Liver (tissue), 8 donors: ENCODE measurements at regions not wholly inside any gene's neighbourhood (a gene's known extent, or its start where the extent isn't known, plus 50 kb on each side); places are given as distances from the start of the nearest gene placed in this dataset.

ENCODE experiments used
- DNase-seq: peaks from one replicate; pipeline ENCODE4 v3.0.0-alpha.2; 2017; ENCODE audit warnings: low spot score
- H3K27ac ChIP-seq, 2 donors: one replicate each; pipeline ENCODE4 v1.7.0; 2013; ENCODE audit warnings: inconsistent platforms in 2 of 2, low read length in 2 of 2, control low read depth in 1 of 2, low read depth in 1 of 2, mild to moderate bottlenecking in 1 of 2
- H3K27me3 ChIP-seq, 4 donors: one replicate each; pipeline versions ENCODE4 v1.6.1 to v1.7.0; 2013; ENCODE audit warnings: low read length in 3 of 4, inconsistent platforms in 1 of 4, mild to moderate bottlenecking in 1 of 4, moderate library complexity in 1 of 4; ENCODE audit not compliant: control insufficient read depth in 4 of 4, insufficient read depth in 4 of 4
- H3K36me3 ChIP-seq, 4 donors: one replicate each; pipeline versions ENCODE4 v1.6.1 to v1.7.0; 2013; ENCODE audit warnings: low read length in 3 of 4, mild to moderate bottlenecking in 3 of 4, low read depth in 1 of 4, moderate library complexity in 1 of 4; ENCODE audit not compliant: control insufficient read depth in 4 of 4, insufficient read depth in 3 of 4
- H3K4me1 ChIP-seq, 4 donors: one replicate each; pipeline versions ENCODE4 v1.6.1 to v1.7.0; 2013; ENCODE audit warnings: low read length in 3 of 4, mild to moderate bottlenecking in 3 of 4, moderate library complexity in 1 of 4; ENCODE audit not compliant: control insufficient read depth in 4 of 4, insufficient read depth in 4 of 4
- H3K4me3 ChIP-seq, 3 donors: one replicate each; pipeline versions ENCODE4 v1.6.1 to v1.7.0; 2013; ENCODE audit warnings: low read length in 3 of 3, control low read depth in 1 of 3, low read depth in 1 of 3, mild to moderate bottlenecking in 1 of 3
- H3K9ac ChIP-seq, 2 donors: one replicate each; pipeline ENCODE4 v1.7.0; 2013; ENCODE audit warnings: low read length in 2 of 2, mild to moderate bottlenecking in 2 of 2, moderate library complexity in 2 of 2, control low read depth in 1 of 2, low read depth in 1 of 2
- H3K9me3 ChIP-seq, 4 donors: one replicate each; pipeline versions ENCODE4 v1.6.1 to v1.7.0; 2013; ENCODE audit warnings: low read length in 3 of 4; ENCODE audit not compliant: control insufficient read depth in 4 of 4
- EGR1 ChIP-seq, 2 donors: IDR thresholded peaks; 2 replicates each; pipeline ENCODE4 v1.6.1; 2016 to 2018; ENCODE audit warnings: antibody characterized with exemption in 2 of 2, low read depth in 2 of 2
- FOXA1 ChIP-seq: IDR thresholded peaks from 2 replicates; pipeline ENCODE4 v1.6.1; 2016; ENCODE audit warnings: antibody characterized with exemption
- FOXA2 ChIP-seq: IDR thresholded peaks from 2 replicates; pipeline ENCODE4 v1.6.1; 2016; ENCODE audit warnings: antibody characterized with exemption
- GABPA ChIP-seq, 2 donors: IDR thresholded peaks in 1 of 2; conservative IDR thresholded peaks in 1 of 2; 2 replicates each; pipeline ENCODE4 v1.6.1; 2016; ENCODE audit warnings: antibody characterized with exemption in 2 of 2, mild to moderate bottlenecking in 1 of 2, moderate library complexity in 1 of 2
- HNF4A ChIP-seq, 2 donors: conservative IDR thresholded peaks; 2 replicates each; pipeline ENCODE4 v1.6.1; 2016; ENCODE audit warnings: antibody characterized with exemption in 2 of 2, mild to moderate bottlenecking in 2 of 2
- HNF4G ChIP-seq: IDR thresholded peaks from 2 replicates; pipeline ENCODE4 v1.6.1; 2016; ENCODE audit warnings: antibody characterized with exemption
- JUND ChIP-seq, 2 donors: IDR thresholded peaks; 2 replicates each; pipeline ENCODE4 v1.6.1; 2016; ENCODE audit warnings: antibody characterized with exemption in 2 of 2
- RAD21 ChIP-seq, 2 donors: IDR thresholded peaks; 2 replicates each; pipeline ENCODE4 v1.6.1; 2016; ENCODE audit warnings: antibody characterized with exemption in 2 of 2, mild to moderate bottlenecking in 2 of 2
- RXRA ChIP-seq, 2 donors: IDR thresholded peaks; 2 replicates each; pipeline ENCODE4 v1.6.1; 2017 to 2018; ENCODE audit warnings: antibody characterized with exemption in 2 of 2, mild to moderate bottlenecking in 1 of 2
- SP1 ChIP-seq: IDR thresholded peaks from 2 replicates; pipeline ENCODE4 v1.6.1; 2018; ENCODE audit warnings: antibody characterized with exemption, mild to moderate bottlenecking
- YY1 ChIP-seq: IDR thresholded peaks from 2 replicates; pipeline ENCODE4 v1.6.1; 2016; ENCODE audit warnings: antibody characterized with exemption, mild to moderate bottlenecking
- whole genome bisulfite sequencing: extraction: QIAGEN DNeasy Blood & Tissue Kit; methylation state at CpG from one replicate; pipeline ENCODE4 v1.1.7; 2013; 5-methylcytosine and 5-hydroxymethylcytosine counted together
- TF ChIP-seq, protein P1 (sequence below): IDR thresholded peaks from 2 replicates; pipeline ENCODE4 v1.6.1; 2016; ENCODE audit warnings: antibody characterized with exemption
- TF ChIP-seq, protein P2 (sequence below): IDR thresholded peaks from 2 replicates; pipeline ENCODE4 v1.6.1; 2016; ENCODE audit warnings: antibody characterized with exemption
- TF ChIP-seq, protein P3 (sequence below): fragments of 150-350 bp; IDR thresholded peaks from 2 replicates; pipeline ENCODE4 v1.5.1; 2017; ENCODE audit warnings: improper control_type of control experiment, low read depth, low read length; ENCODE audit not compliant: missing input control
- TF ChIP-seq, protein P4 (sequence below): IDR thresholded peaks from 2 replicates; pipeline ENCODE4 v1.6.1; 2016; ENCODE audit warnings: antibody characterized with exemption, mild to moderate bottlenecking
- donor health status: healthy.
- donor health status: healthy.
- donor health status: healthy.
- donor health status: healthy.
- donor health status: healthy.

DNA sequence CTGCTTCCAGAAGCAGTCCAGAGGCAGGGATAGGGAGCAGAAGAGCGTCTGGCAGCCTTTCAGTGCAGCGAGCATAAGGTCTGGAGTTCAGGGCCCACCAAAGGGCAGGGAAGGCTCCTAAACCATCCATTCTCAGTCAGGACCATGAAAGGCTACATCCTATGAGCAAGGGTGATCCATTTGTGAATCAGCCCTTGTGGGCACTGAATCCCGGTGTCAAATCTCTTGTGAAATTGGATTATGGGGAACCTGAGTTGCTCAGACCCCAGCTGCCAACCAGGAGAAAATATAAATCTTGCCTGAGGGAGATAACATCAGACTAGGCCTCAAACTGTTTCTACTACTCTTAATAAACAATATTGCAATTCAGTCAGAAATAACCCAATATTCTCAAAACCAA lies 204.4 kb downstream of the SYK start:
- H3K9me3 ChIP-seq: no peaks in the 10 kb centered on the region
- WGBS: 94% methylated on average over 3 of the region's 3 CpGs
- H3K4me3 ChIP-seq: no peak overlapping the region
- no peak for DNase-seq
- no peaks in the 10 kb centered on the region for H3K4me1 ChIP-seq
- no peaks in the 10 kb centered on the region for H3K27me3 ChIP-seq
- no peak overlapping the region for H3K9ac ChIP-seq
- no peak overlapping the region for H3K27ac ChIP-seq
- TF ChIP-seq RAD21 (IDR thresholded peaks at IDR 0.05) (no peak), EGR1 (IDR thresholded peaks at IDR 0.05; ENCODE audit: low read depth in 2 of 2) (no peak), HNF4A (conservative IDR thresholded peaks at IDR 0.05) (no peak), GABPA (IDR thresholded peaks at IDR 0.05 in 1 of 2, conservative IDR thresholded peaks at IDR 0.05 in 1 of 2) (no peak), JUND (IDR thresholded peaks at IDR 0.05) (no peak)
- TF ChIP-seq, protein P1, sequence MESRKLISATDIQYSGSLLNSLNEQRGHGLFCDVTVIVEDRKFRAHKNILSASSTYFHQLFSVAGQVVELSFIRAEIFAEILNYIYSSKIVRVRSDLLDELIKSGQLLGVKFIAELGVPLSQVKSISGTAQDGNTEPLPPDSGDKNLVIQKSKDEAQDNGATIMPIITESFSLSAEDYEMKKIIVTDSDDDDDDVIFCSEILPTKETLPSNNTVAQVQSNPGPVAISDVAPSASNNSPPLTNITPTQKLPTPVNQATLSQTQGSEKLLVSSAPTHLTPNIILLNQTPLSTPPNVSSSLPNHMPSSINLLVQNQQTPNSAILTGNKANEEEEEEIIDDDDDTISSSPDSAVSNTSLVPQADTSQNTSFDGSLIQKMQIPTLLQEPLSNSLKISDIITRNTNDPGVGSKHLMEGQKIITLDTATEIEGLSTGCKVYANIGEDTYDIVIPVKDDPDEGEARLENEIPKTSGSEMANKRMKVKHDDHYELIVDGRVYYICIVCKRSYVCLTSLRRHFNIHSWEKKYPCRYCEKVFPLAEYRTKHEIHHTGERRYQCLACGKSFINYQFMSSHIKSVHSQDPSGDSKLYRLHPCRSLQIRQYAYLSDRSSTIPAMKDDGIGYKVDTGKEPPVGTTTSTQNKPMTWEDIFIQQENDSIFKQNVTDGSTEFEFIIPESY: no peak
- TF ChIP-seq, protein P2, sequence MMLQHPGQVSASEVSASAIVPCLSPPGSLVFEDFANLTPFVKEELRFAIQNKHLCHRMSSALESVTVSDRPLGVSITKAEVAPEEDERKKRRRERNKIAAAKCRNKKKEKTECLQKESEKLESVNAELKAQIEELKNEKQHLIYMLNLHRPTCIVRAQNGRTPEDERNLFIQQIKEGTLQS: no peak
- H3K36me3 ChIP-seq: no peaks in the 10 kb centered on the region

DNA sequence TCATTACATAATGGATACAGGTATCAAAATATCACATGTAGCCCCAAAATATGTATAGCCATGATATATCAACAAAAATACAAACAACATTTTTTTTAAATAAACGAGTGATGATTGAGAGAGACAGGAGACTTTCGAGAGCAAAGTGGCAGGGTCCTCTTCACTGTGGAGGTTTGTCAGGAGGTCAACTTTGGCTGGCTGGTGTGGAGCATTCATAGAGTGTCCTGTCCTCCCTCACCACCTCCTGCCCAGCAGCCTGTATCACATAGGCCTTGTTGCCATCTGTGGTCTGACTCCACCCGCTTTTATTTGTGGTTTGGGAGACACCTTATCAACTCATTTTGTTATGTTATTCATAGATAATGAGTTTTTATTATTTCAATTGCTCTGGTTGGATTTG lies 206.9 kb downstream of the SYK start:
- WGBS: 94% methylated on average over 3 of the region's 3 CpGs
- Histone ChIP-seq H3K27ac (no peak overlapping the region), H3K9me3 (peaks cover 0 to 6% (median 3%) of the 10 kb centered on the region in 4 donors), H3K4me3 (no peak overlapping the region), H3K27me3 (no peaks in the 10 kb centered on the region), H3K36me3 (no peaks in the 10 kb centered on the region), H3K9ac (no peak overlapping the region), H3K4me1 (no peaks in the 10 kb centered on the region)
- no peak for TF ChIP-seq HNF4A (conservative IDR thresholded peaks at IDR 0.05)
- TF ChIP-seq, protein P3, sequence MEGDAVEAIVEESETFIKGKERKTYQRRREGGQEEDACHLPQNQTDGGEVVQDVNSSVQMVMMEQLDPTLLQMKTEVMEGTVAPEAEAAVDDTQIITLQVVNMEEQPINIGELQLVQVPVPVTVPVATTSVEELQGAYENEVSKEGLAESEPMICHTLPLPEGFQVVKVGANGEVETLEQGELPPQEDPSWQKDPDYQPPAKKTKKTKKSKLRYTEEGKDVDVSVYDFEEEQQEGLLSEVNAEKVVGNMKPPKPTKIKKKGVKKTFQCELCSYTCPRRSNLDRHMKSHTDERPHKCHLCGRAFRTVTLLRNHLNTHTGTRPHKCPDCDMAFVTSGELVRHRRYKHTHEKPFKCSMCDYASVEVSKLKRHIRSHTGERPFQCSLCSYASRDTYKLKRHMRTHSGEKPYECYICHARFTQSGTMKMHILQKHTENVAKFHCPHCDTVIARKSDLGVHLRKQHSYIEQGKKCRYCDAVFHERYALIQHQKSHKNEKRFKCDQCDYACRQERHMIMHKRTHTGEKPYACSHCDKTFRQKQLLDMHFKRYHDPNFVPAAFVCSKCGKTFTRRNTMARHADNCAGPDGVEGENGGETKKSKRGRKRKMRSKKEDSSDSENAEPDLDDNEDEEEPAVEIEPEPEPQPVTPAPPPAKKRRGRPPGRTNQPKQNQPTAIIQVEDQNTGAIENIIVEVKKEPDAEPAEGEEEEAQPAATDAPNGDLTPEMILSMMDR: no peak
- TF ChIP-seq, protein P2: no peak
- no peak for TF ChIP-seq FOXA2
- TF ChIP-seq HNF4G: no peak
- TF ChIP-seq RAD21 (IDR thresholded peaks at IDR 0.05): no peak
- no peak for TF ChIP-seq JUND (IDR thresholded peaks at IDR 0.05)
- TF ChIP-seq, protein P4, sequence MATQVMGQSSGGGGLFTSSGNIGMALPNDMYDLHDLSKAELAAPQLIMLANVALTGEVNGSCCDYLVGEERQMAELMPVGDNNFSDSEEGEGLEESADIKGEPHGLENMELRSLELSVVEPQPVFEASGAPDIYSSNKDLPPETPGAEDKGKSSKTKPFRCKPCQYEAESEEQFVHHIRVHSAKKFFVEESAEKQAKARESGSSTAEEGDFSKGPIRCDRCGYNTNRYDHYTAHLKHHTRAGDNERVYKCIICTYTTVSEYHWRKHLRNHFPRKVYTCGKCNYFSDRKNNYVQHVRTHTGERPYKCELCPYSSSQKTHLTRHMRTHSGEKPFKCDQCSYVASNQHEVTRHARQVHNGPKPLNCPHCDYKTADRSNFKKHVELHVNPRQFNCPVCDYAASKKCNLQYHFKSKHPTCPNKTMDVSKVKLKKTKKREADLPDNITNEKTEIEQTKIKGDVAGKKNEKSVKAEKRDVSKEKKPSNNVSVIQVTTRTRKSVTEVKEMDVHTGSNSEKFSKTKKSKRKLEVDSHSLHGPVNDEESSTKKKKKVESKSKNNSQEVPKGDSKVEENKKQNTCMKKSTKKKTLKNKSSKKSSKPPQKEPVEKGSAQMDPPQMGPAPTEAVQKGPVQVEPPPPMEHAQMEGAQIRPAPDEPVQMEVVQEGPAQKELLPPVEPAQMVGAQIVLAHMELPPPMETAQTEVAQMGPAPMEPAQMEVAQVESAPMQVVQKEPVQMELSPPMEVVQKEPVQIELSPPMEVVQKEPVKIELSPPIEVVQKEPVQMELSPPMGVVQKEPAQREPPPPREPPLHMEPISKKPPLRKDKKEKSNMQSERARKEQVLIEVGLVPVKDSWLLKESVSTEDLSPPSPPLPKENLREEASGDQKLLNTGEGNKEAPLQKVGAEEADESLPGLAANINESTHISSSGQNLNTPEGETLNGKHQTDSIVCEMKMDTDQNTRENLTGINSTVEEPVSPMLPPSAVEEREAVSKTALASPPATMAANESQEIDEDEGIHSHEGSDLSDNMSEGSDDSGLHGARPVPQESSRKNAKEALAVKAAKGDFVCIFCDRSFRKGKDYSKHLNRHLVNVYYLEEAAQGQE: no peak
- no peak for TF ChIP-seq RXRA (IDR thresholded peaks at IDR 0.05)
- no peak for TF ChIP-seq EGR1 (IDR thresholded peaks at IDR 0.05; ENCODE audit: low read depth in 2 of 2)
- no peak for TF ChIP-seq YY1
- TF ChIP-seq FOXA1: no peak
- no peak for TF ChIP-seq SP1
- TF ChIP-seq GABPA (IDR thresholded peaks at IDR 0.05 in 1 of 2, conservative IDR thresholded peaks at IDR 0.05 in 1 of 2): no peak
- no peak for DNase-seq
